IMR-90 (cell line): ENCODE measurements at regions not wholly inside any gene's neighbourhood (a gene's known extent, or its start where the extent isn't known, plus 50 kb on each side); places are given as distances from the start of the nearest gene placed in this dataset.
A peak's percentile ranks its signal among the peaks of the same experiment; 100 is the strongest.

Source experiments
- ATAC-seq: fragments of 200-7000 bp; cut with Tn5 transposase; 2 replicates; pipeline ENCODE4 v1.9.1; 2020; ENCODE audit warnings: low read depth, mild to moderate bottlenecking, moderate library complexity
- BruUV-seq: library from RNA; stranded (reverse); fragments of 400-500 nt; replicated peaks from 2 replicates; lab custom pipeline; 2021; lab: Mats Ljungman, UMichigan
- CTCF ChIA-PET: fragments of 300-600 bp; formaldehyde crosslinking; extraction: SDS; loops from one replicate; lab custom pipeline; 2021; ENCODE audit warnings: antibody characterized with exemption; lab: Yijun Ruan, JAX
- POLR2A ChIA-PET: fragments of 300-600 bp; sonication (Branson Sonifier 250); formaldehyde crosslinking; loops from one replicate; lab custom pipeline; 2022; ENCODE audit warnings: antibody characterized with exemption; ENCODE audit not compliant: unreplicated experiment; lab: Charles Lee
- DNase-seq: peaks from one replicate; pipeline ENCODE4 v3.0.0; 2013
- H2AFZ ChIP-seq: replicated peaks from 2 replicates; pipeline ENCODE3; 2013; ENCODE audit warnings: low read length, mild to moderate bottlenecking; ENCODE audit not compliant: poor library complexity
- H2AK5ac ChIP-seq: 2 replicates; pipeline ENCODE4 v1.6.1; 2013; ENCODE audit warnings: low read depth, low read length, inconsistent platforms
- H2AK9ac ChIP-seq: replicated peaks from 2 replicates; pipeline ENCODE3; 2013; ENCODE audit warnings: mild to moderate bottlenecking, low read depth, low read length, moderate library complexity; ENCODE audit not compliant: poor library complexity
- H2BK120ac ChIP-seq: 2 replicates; pipeline ENCODE4 v1.6.1; 2013; ENCODE audit warnings: low read depth, low read length, inconsistent platforms
- H2BK15ac ChIP-seq: 3 replicates; pipeline ENCODE4 v1.6.1; 2013; ENCODE audit warnings: low read depth, low read length, inconsistent platforms
- H2BK20ac ChIP-seq: 2 replicates; pipeline ENCODE4 v1.6.1; 2013; ENCODE audit warnings: low read depth, mild to moderate bottlenecking, inconsistent platforms, low read length, moderate library complexity
- H2BK5ac ChIP-seq: 2 replicates; pipeline ENCODE4 v1.6.1; 2013; ENCODE audit warnings: mild to moderate bottlenecking, low read depth, low read length, inconsistent platforms; ENCODE audit not compliant: poor library complexity, severe bottlenecking
- H3K14ac ChIP-seq: replicated peaks from 2 replicates; pipeline ENCODE4 v1.6.1; 2013; ENCODE audit warnings: low read depth, low read length, inconsistent platforms
- H3K18ac ChIP-seq: 2 replicates; pipeline ENCODE4 v1.6.1; 2013; ENCODE audit warnings: low read depth, low read length, control low read depth
- H3K23ac ChIP-seq: 2 replicates; pipeline ENCODE4 v1.6.1; 2013; ENCODE audit warnings: low read depth, low read length, inconsistent platforms
- H3K27ac ChIP-seq: 2 replicates; pipeline ENCODE4 v1.5.1; 2013; ENCODE audit warnings: mild to moderate bottlenecking, control low read depth, low read length; ENCODE audit not compliant: insufficient read depth
- H3K27me3 ChIP-seq: 2 replicates; pipeline ENCODE4 v1.6.1; 2013; ENCODE audit warnings: low read length; ENCODE audit not compliant: control insufficient read depth, insufficient read depth
- H3K36me3 ChIP-seq: 2 replicates; pipeline ENCODE4 v1.6.1; 2013; ENCODE audit warnings: low read length, mixed read lengths; ENCODE audit not compliant: control insufficient read depth, insufficient read depth
- H3K4ac ChIP-seq: 2 replicates; pipeline ENCODE4 v1.6.1; 2013; ENCODE audit warnings: low read depth, low read length, inconsistent platforms
- H3K4me1 ChIP-seq: 2 replicates; pipeline ENCODE4 v1.6.1; 2013; ENCODE audit warnings: low read length, mixed read lengths; ENCODE audit not compliant: control insufficient read depth, insufficient read depth
- H3K4me2 ChIP-seq: 2 replicates; pipeline ENCODE4 v1.6.1; 2013; ENCODE audit warnings: low read depth, mild to moderate bottlenecking, control low read depth, low read length, moderate library complexity
- H3K4me3 ChIP-seq: 2 replicates; pipeline ENCODE4 v1.5.1; 2013; ENCODE audit warnings: low read depth, mild to moderate bottlenecking, control low read depth, low read length, moderate library complexity; ENCODE audit not compliant: insufficient read depth
- H3K56ac ChIP-seq: 2 replicates; pipeline ENCODE4 v1.6.1; 2013; ENCODE audit warnings: low read length, inconsistent platforms; ENCODE audit not compliant: insufficient read depth; ENCODE audit errors: extremely low read depth
- H3K79me1 ChIP-seq, 2 experiments: 2 replicates each; pipeline ENCODE4 v1.6.1; 2013; ENCODE audit warnings: low read length in 2 of 2, inconsistent platforms in 1 of 2, low read depth in 1 of 2
- H3K9ac ChIP-seq: 2 replicates; pipeline ENCODE4 v1.6.1; 2013; ENCODE audit warnings: low read depth, low read length, control low read depth
- H3K9me1 ChIP-seq: 2 replicates; pipeline ENCODE4 v1.6.1; 2013; ENCODE audit warnings: low read length, inconsistent platforms; ENCODE audit not compliant: insufficient read depth
- H3K9me3 ChIP-seq: 2 replicates; pipeline ENCODE4 v1.6.1; 2013; ENCODE audit warnings: low read length; ENCODE audit not compliant: control insufficient read depth, insufficient read depth
- H4K20me1 ChIP-seq: 2 replicates; pipeline ENCODE4 v1.6.1; 2013; ENCODE audit warnings: low read length, inconsistent platforms; ENCODE audit not compliant: insufficient read depth
- H4K5ac ChIP-seq: 2 replicates; pipeline ENCODE4 v1.6.1; 2013; ENCODE audit warnings: mild to moderate bottlenecking, low read depth, low read length, control low read depth
- H4K8ac ChIP-seq, 2 experiments: 2 replicates each; pipeline ENCODE4 v1.6.1; 2013; ENCODE audit warnings: low read depth in 2 of 2, low read length in 2 of 2, control low read depth in 1 of 2, inconsistent platforms in 1 of 2
- H4K91ac ChIP-seq: 2 replicates; pipeline ENCODE4 v1.6.1; 2013; ENCODE audit warnings: low read depth, low read length, inconsistent platforms; ENCODE audit not compliant: insufficient read depth
- CHD1 ChIP-seq: IDR thresholded peaks from 2 replicates; pipeline ENCODE4 v1.6.1; 2012; ENCODE audit warnings: low read depth, low read length, improper control_type of control experiment
- ELK1 ChIP-seq: fragments of 150-350 bp; IDR thresholded peaks from 2 replicates; pipeline ENCODE4 v1.6.1; 2016; ENCODE audit warnings: low read depth, mild to moderate bottlenecking, low read length, moderate library complexity, borderline replicate concordance
- FOS ChIP-seq: fragments of 150-350 bp; IDR thresholded peaks from 2 replicates; pipeline ENCODE4 v1.6.1; 2016; ENCODE audit warnings: low read depth, low read length
- USF2 ChIP-seq: fragments of 150-350 bp; IDR thresholded peaks from 2 replicates; pipeline ENCODE4 v1.6.1; 2017; ENCODE audit warnings: mild to moderate bottlenecking, antibody characterized with exemption, low read length, low read depth
- WGBS, 2 experiments: methylation state at CpG; one replicate each; pipeline versions ENCODE4 v1.1.5 to v1.1.7; 2013; ENCODE audit warnings: missing lambda C conversion rate in 2 of 2; ENCODE audit not compliant: insufficient read length in 1 of 2; ENCODE audit errors: extremely low coverage in 2 of 2; 5-methylcytosine and 5-hydroxymethylcytosine counted together
- dilution Hi-C: fragments of 300-500 bp; cut with HindIII; formaldehyde crosslinking; loops from one replicate; pipeline ENCODE4 v1.14.3; 2018; ENCODE audit warnings: low sequenced_read_pairs; ENCODE audit not compliant: unreplicated experiment
- in situ Hi-C: fragments of 300-500 bp; cut with MboI; formaldehyde crosslinking; loops from 3 replicates; pipeline ENCODE4 v1.14.3; 2019; ENCODE audit warnings: low sequenced_read_pairs, inconsistent platforms, mixed read lengths
- intact Hi-C: fragments of 100-400 bp; cut with micrococcal nuclease; formaldehyde crosslinking; loops from 2 replicates; pipeline ENCODE4 v1.10.0; 2022

- peak overlapping the region; percentile 7; the same call in 1 of the 2 replicates for H2AK5ac ChIP-seq
- H3K4ac ChIP-seq = no peak overlapping the region
- no TSS peak for BruUV-seq
- no peak overlapping the region for H2AK9ac ChIP-seq
- no peak overlapping the region for H4K91ac ChIP-seq
- no peak overlapping the region for H2BK20ac ChIP-seq
- no peak overlapping the region for H4K8ac ChIP-seq
- H3K4me3 ChIP-seq = no peak overlapping the region
- H3K56ac ChIP-seq = no peak overlapping the region
- H2BK5ac ChIP-seq = no peak overlapping the region
- no peaks in the 10 kb centered on the region for H3K36me3 ChIP-seq
- intact Hi-C loops (no loop called here), dilution Hi-C loops (no loop called here), in situ Hi-C loops (no loop called here)
- no peak for DNase-seq
- no peak overlapping the region for H4K5ac ChIP-seq
- H3K9me1 ChIP-seq = no peaks in the 10 kb centered on the region
- no peak overlapping the region for H2BK15ac ChIP-seq
- H3K9ac ChIP-seq = no peak overlapping the region
- ChIA-PET POLR2A (no interaction called here), CTCF (no interaction called here)
- H3K79me1 ChIP-seq = no peaks in the 10 kb centered on the region
- no peaks in the 10 kb centered on the region for H3K9me3 ChIP-seq
- H3K4me2 ChIP-seq = no peak overlapping the region
- WGBS, 2 experiments = 100% methylated on average over 1 of the region's 1 CpG; no CpG with 5 or more reads in 1 of the 2 experiments
- H2BK120ac ChIP-seq = no peak overlapping the region
- TF ChIP-seq FOS (no peak), USF2 (no peak), CHD1 (no peak), ELK1 (no peak)
- peaks cover 9% of the 10 kb centered on the region for H3K4me1 ChIP-seq
- H3K23ac ChIP-seq = no peak overlapping the region
- H2AFZ ChIP-seq = no peak overlapping the region
- no peaks in the 10 kb centered on the region for H3K27me3 ChIP-seq
- no peaks in the 10 kb centered on the region for H4K20me1 ChIP-seq
- H3K27ac ChIP-seq = no peak overlapping the region
- no peak for ATAC-seq
- H3K14ac ChIP-seq = no peak overlapping the region; the same call in 1 of the 2 replicates
- no peak overlapping the region for H3K18ac ChIP-seq
Measured at GRCh38 chr14:51353901-51354300, 113.9 kb downstream of the TMX1 start.
